ENCODE measurements at regions not wholly inside any gene's neighbourhood (a gene's known extent, or its start where the extent isn't known, plus 50 kb on each side); places are given as distances from the start of the nearest gene placed in this dataset.

- TF ChIP-seq, protein P1, sequence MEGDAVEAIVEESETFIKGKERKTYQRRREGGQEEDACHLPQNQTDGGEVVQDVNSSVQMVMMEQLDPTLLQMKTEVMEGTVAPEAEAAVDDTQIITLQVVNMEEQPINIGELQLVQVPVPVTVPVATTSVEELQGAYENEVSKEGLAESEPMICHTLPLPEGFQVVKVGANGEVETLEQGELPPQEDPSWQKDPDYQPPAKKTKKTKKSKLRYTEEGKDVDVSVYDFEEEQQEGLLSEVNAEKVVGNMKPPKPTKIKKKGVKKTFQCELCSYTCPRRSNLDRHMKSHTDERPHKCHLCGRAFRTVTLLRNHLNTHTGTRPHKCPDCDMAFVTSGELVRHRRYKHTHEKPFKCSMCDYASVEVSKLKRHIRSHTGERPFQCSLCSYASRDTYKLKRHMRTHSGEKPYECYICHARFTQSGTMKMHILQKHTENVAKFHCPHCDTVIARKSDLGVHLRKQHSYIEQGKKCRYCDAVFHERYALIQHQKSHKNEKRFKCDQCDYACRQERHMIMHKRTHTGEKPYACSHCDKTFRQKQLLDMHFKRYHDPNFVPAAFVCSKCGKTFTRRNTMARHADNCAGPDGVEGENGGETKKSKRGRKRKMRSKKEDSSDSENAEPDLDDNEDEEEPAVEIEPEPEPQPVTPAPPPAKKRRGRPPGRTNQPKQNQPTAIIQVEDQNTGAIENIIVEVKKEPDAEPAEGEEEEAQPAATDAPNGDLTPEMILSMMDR (IDR thresholded peaks at IDR 0.05; ENCODE audit: poor library complexity): no peak
- TF ChIP-seq EZH2 (IDR thresholded peaks at IDR 0.05; ENCODE audit: borderline replicate concordance) (no peak), EZH2phosphoT487 (IDR thresholded peaks at IDR 0.05; ENCODE audit: low read depth, severe bottlenecking, unreplicated experiment) (no peak)
Observed at GRCh38 chr2:129254718-129255117, 724.7 kb upstream of the RAB6C start.
